Neural cell (in vitro differentiated cells): ENCODE measurements at regions not wholly inside any gene's neighbourhood (a gene's known extent, or its start where the extent isn't known, plus 50 kb on each side); places are given as distances from the start of the nearest gene placed in this dataset.

Experiments used
- EZH2 ChIP-seq: fragments of 200-600, 300-800 bp; shearing (Covaris generic), sonication (generic); IDR thresholded peaks from 2 replicates; pipeline ENCODE4 v1.6.1; 2014; ENCODE audit warnings: antibody characterized with exemption, low read length, borderline replicate concordance, mild to moderate bottlenecking; ENCODE audit not compliant: insufficient read depth, poor library complexity, severe bottlenecking
- POLR2AphosphoS5 ChIP-seq: IDR thresholded peaks from 2 replicates; pipeline ENCODE4 v1.6.1; 2012
- RAD21 ChIP-seq: fragments of 450-650 bp; conservative IDR thresholded peaks from 2 replicates; pipeline ENCODE4 v1.6.1; 2014; ENCODE audit warnings: antibody characterized with exemption, mild to moderate bottlenecking, moderate library complexity
- TAF1 ChIP-seq: IDR thresholded peaks from 2 replicates; pipeline ENCODE4 v1.6.1; 2012; ENCODE audit warnings: low read depth
- TF ChIP-seq, protein P1 (sequence below): fragments of 450-650 bp; IDR thresholded peaks from 2 replicates; pipeline ENCODE4 v1.5.1; 2014; ENCODE audit warnings: antibody characterized with exemption, mild to moderate bottlenecking, moderate library complexity; ENCODE audit not compliant: poor library complexity, severe bottlenecking

DNA sequence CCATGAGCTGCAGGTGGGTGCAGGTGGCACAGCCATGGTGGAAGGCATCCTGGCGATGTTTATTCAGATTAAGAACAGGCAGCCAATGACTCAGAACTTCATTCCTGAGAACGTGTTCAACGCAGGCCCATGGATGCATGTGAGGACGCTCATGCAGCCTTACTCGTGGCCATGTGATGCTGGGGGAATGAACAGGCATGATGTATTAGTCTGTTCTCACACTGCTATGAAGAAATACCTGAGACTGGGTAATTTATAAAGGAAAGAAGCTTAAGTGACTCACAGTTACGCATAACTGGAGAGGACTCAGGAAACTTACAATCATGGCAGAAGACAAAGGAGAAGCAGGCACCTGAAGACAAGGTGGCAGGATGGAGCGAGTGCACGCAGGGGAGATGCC is 146.6 kb downstream of the RNASET2 start:
- TF ChIP-seq, protein P1, sequence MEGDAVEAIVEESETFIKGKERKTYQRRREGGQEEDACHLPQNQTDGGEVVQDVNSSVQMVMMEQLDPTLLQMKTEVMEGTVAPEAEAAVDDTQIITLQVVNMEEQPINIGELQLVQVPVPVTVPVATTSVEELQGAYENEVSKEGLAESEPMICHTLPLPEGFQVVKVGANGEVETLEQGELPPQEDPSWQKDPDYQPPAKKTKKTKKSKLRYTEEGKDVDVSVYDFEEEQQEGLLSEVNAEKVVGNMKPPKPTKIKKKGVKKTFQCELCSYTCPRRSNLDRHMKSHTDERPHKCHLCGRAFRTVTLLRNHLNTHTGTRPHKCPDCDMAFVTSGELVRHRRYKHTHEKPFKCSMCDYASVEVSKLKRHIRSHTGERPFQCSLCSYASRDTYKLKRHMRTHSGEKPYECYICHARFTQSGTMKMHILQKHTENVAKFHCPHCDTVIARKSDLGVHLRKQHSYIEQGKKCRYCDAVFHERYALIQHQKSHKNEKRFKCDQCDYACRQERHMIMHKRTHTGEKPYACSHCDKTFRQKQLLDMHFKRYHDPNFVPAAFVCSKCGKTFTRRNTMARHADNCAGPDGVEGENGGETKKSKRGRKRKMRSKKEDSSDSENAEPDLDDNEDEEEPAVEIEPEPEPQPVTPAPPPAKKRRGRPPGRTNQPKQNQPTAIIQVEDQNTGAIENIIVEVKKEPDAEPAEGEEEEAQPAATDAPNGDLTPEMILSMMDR, result no peak
- TF ChIP-seq RAD21, result no peak
- no peak for TF ChIP-seq TAF1
- TF ChIP-seq EZH2, result no peak
- no peak for TF ChIP-seq POLR2AphosphoS5
